Activated T-helper 2 cell treated with anti-CD3 and anti-CD28 coated beads, Interferon-gamma antibody, Interleukin-2, Interleukin-4, amounts not matched to agents 10 μg/mL and 5 μg/mL and 100 μg/mL, durations not matched to agents 14 hours and 24 hours and 36 hours (primary cell): ENCODE measurements at regions not wholly inside any gene's neighbourhood (a gene's known extent, or its start where the extent isn't known, plus 50 kb on each side); places are given as distances from the start of the nearest gene placed in this dataset.

ENCODE experiments used
- DNase-seq: peaks from one replicate; pipeline ENCODE4 v3.0.0; 2021; ENCODE audit warnings: low spot score
- H3K27ac Mint-ChIP-seq: one replicate; pipeline ENCODE4 v1.8.0; 2021; ENCODE audit warnings: mixed read lengths
- H3K27me3 Mint-ChIP-seq: one replicate; pipeline ENCODE4 v1.8.0; 2021; ENCODE audit warnings: low read depth, mixed read lengths
- H3K36me3 Mint-ChIP-seq: one replicate; pipeline ENCODE4 v1.8.0; 2021; ENCODE audit warnings: low read depth, mixed read lengths
- H3K4me1 Mint-ChIP-seq: one replicate; pipeline ENCODE4 v1.8.0; 2021; ENCODE audit warnings: low read depth, mixed read lengths
- H3K4me3 Mint-ChIP-seq: one replicate; pipeline ENCODE4 v1.8.0; 2021; ENCODE audit warnings: low read depth, mild to moderate bottlenecking, moderate library complexity, mixed read lengths
- H3K9me3 Mint-ChIP-seq: one replicate; pipeline ENCODE4 v1.8.0; 2021; ENCODE audit warnings: mixed read lengths
- intact Hi-C: fragments of 100-400 bp; cut with micrococcal nuclease; formaldehyde crosslinking; loops from one replicate; pipeline ENCODE4 v1.15.1; 2023

DNA sequence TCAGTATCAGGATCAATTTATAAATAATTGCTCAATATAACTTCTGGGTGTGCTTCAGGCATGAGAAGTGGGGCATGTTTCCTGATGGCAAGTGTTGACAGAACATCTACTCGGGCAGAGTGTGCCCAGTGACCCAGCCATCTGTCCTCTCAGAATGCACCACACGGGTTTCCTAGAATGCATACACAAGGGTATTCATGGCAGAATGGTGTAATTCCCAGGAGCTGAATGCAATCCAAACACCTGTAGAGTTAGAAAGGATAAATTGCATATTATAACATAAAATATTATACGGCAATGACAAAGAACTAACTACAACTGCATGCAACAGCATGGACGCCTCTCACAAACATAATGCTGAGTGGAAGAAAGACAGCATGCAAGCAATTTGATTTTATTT is 391.9 kb downstream of the SIPA1L2 start:
- no peak overlapping the region for H3K27ac Mint-ChIP-seq
- H3K9me3 Mint-ChIP-seq: no peaks in the 10 kb centered on the region
- H3K27me3 Mint-ChIP-seq: peaks cover 5% of the 10 kb centered on the region
- no peak for DNase-seq
- intact Hi-C loops: no loop called here
- no peaks in the 10 kb centered on the region for H3K36me3 Mint-ChIP-seq
- H3K4me1 Mint-ChIP-seq: no peaks in the 10 kb centered on the region
- no peak overlapping the region for H3K4me3 Mint-ChIP-seq

DNA sequence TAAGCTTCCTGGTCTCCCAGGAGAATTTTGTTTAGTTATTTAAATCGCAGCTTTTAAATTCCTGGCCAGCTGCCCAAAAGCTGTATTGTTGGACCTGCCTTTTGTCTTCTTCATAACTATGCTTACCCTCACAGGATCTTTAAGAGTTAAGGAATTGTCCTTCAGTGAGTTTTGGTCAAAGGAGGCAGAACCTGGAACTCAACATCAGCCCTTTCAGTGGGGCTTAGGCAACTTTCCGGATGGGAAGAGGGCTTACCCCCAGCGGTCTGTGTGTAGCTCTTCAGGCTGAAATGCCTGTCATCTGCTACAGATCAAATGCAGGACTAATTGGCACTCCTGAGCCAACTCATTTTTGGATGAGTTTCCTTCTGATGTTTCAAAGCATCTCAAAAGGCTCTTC is 402.6 kb downstream of the SIPA1L2 start:
- Mint-ChIP-seq H3K4me1 (peaks cover 5% of the 10 kb centered on the region), H3K9me3 (no peaks in the 10 kb centered on the region), H3K36me3 (no peaks in the 10 kb centered on the region), H3K27me3 (no peaks in the 10 kb centered on the region), H3K4me3 (no peak overlapping the region), H3K27ac (no peak overlapping the region)
- intact Hi-C loops: no loop called here
- no peak for DNase-seq

DNA sequence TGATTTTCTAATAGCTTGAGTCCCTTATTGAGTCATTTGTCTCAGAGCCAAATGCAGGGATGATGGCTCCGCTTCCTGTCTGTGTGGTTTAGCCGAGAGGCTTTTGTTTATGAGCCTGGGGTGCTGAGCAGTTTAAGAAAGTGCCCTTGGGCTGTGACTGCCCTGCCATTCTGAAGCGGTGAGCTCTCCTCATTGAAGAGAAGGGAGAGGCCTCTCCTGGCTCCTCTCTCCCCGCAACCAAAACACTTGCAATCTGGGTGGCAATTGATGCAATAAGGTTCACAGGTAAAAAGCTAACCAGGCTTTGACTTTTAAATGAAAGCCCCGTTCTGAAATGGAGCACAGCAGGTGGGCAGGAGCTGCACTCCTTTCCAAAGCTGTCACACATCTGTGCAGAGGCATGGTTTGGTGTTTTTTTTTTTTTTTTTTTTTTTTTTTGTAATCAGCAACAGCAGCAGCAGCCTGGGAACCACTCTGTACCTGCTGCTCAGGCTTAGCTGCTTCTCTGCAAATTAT is 403.7 kb downstream of the SIPA1L2 start:
- H3K9me3 Mint-ChIP-seq: no peaks in the 10 kb centered on the region
- peaks cover 5% of the 10 kb centered on the region for H3K4me1 Mint-ChIP-seq
- DNase-seq: peak; percentile 19
- H3K36me3 Mint-ChIP-seq: no peaks in the 10 kb centered on the region
- no peaks in the 10 kb centered on the region for H3K27me3 Mint-ChIP-seq
- H3K27ac Mint-ChIP-seq: no peak overlapping the region
- no peak overlapping the region for H3K4me3 Mint-ChIP-seq
- intact Hi-C loops: no loop called here

DNA sequence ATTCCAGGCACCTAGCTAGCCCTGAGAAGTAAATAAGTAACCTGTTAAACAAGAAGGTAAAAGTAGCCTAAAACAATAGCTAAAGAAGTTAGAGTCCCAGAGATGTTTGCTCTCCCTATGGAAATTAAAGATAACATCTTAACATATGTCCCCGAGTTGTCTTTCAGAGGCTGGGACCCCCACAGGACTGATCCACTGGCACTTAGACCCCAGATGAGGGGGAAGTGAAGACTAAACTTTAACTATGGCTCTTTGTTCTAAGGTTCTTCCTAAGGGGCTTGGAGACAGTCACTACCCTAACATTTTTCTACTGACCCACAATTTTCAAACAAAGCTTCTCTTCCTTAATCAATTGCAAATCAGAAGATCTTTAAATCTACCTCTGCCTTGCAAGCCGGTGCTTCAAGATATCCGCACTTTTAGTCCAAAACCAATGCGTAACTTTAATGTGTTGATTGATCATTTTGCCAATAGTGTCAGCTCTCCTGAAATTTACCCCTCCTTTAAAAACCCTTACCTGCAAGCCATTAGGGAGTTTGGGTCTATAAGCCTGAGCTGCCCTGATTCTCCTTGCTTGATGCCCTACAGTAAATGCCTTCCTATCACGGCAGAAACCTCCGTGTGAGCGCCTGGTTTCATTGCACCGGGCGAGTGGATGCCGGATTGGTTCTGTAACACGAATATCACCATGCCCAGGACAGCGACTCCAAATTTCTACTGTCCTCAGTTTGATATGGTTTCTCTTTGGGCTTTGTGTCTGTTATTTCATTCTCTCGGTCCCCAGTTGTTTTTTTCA is 404.4 kb downstream of the SIPA1L2 start:
- Mint-ChIP-seq H3K27me3 (no peaks in the 10 kb centered on the region), H3K4me1 (peaks cover 5% of the 10 kb centered on the region)
- no peak for DNase-seq

DNA sequence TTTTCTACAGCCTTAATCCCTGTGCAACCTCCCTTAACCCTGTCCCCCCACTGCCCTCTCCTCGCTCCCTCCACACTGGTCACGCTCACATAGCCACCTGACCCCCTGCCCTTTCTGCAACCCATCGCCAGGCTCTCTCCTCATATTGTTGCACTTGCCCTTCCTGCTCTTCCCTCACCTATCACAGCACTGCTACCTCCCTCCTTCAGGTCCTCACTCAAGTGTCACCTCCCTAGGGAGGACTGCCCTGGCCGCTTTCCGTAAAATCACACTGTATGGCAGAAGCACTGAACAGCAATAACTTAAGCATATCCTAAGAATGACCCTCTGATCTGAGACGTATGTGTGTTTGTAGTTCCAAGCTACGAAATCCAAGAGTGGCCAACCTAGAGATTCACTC is 406.0 kb downstream of the SIPA1L2 start:
- intact Hi-C loops: no loop called here
- Mint-ChIP-seq H3K27me3 (no peaks in the 10 kb centered on the region), H3K36me3 (no peaks in the 10 kb centered on the region), H3K4me1 (peaks cover 5% of the 10 kb centered on the region), H3K9me3 (no peaks in the 10 kb centered on the region), H3K27ac (no peak overlapping the region), H3K4me3 (no peak overlapping the region)
- DNase-seq: no peak

More for the DNA sequence above, 404.4 kb downstream of the SIPA1L2 start:
- Mint-ChIP-seq H3K9me3 (no peaks in the 10 kb centered on the region), H3K27ac (no peak overlapping the region), H3K36me3 (no peaks in the 10 kb centered on the region), H3K4me3 (no peak overlapping the region)
- intact Hi-C loops: no loop called here

DNA sequence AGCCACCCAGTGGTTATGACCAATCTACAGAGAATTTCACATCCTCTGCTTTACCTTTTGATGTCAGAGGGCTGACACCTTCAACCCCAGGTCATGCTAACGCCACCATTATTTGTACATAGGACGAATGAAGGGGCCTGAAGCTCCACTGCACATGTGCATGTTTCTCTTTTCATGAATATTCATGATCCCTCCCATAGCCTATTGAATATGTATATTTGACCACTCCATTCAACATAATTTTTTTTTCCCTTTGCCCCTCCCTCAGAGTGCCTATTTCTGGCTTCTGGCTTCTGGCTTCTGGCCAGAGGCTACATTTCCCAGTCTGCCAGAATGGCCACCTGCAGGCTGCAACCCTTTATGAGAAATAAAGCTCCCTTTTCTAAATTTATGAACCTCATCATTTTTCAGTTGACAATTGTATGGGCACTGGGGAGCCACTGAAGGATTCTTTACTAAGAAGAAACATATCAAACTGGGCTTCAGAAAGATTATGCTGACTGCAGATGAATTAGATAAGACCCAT is 406.7 kb downstream of the SIPA1L2 start:
- no peaks in the 10 kb centered on the region for H3K36me3 Mint-ChIP-seq
- H3K9me3 Mint-ChIP-seq: no peaks in the 10 kb centered on the region
- H3K4me3 Mint-ChIP-seq: no peak overlapping the region
- no peak overlapping the region for H3K27ac Mint-ChIP-seq
- DNase-seq: no peak
- intact Hi-C loops: no loop called here
- peaks cover 5% of the 10 kb centered on the region for H3K4me1 Mint-ChIP-seq
- no peaks in the 10 kb centered on the region for H3K27me3 Mint-ChIP-seq

DNA sequence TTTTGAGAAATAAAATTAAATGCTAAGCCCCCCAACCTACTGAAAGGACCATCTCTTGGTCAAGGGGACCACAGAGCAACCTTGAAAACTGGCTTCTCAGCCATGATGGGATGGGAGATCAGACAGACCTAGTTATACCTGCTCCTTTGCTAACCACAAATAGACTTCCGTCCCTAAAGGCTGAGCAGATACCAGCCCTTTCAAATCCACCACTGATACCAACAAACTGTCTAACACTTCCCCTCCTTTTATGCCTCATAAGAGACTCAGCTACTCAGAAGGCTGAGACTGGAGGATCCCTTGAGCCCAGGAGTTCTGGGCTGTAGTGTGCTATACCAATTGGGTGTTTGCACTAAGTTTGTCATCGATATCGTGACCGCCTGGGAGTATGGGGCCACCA is 407.3 kb downstream of the SIPA1L2 start:
- Mint-ChIP-seq H3K27ac (no peak overlapping the region), H3K27me3 (no peaks in the 10 kb centered on the region), H3K4me1 (peaks cover 5% of the 10 kb centered on the region), H3K36me3 (no peaks in the 10 kb centered on the region), H3K9me3 (no peaks in the 10 kb centered on the region), H3K4me3 (no peak overlapping the region)
- DNase-seq: no peak
- intact Hi-C loops: no loop called here

DNA sequence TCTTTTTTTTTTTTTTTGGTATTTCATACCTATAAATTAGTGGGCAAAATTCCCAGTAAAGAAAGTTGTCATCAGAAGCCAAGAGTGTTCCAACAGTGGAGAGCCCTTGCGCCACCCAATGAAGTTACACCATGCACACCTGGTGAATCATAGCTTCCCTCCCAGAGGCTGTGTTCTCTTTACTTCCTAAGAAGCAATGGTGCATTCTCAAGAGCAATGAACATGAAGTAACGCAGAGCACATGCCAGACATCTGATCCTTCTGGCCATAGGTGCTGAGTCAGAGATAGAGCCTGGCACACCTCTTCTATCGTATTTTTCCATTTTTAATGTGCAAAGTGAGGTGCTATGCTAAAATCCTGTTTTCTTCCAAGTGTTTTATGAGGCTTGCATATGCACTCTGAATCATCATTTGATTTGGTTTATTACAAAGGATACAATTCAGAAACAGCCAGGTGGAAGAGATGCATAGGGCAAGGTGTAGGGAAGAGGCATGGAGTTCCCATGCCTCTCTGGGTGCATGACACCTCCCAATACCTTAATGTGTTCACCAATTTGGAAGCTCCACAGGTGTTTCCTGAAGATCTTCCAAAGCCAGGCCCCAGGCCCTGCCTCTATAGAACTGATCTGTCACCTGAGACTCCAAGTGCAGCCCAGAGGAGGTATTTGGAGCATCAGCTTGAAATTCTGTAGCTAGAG is 408.0 kb downstream of the SIPA1L2 start:
- no peak for DNase-seq
- H3K27ac Mint-ChIP-seq: no peak overlapping the region
- H3K4me1 Mint-ChIP-seq: peaks cover 5% of the 10 kb centered on the region
- no peak overlapping the region for H3K4me3 Mint-ChIP-seq
- intact Hi-C loops: no loop called here
- no peaks in the 10 kb centered on the region for H3K27me3 Mint-ChIP-seq
- H3K36me3 Mint-ChIP-seq: no peaks in the 10 kb centered on the region
- H3K9me3 Mint-ChIP-seq: no peaks in the 10 kb centered on the region

DNA sequence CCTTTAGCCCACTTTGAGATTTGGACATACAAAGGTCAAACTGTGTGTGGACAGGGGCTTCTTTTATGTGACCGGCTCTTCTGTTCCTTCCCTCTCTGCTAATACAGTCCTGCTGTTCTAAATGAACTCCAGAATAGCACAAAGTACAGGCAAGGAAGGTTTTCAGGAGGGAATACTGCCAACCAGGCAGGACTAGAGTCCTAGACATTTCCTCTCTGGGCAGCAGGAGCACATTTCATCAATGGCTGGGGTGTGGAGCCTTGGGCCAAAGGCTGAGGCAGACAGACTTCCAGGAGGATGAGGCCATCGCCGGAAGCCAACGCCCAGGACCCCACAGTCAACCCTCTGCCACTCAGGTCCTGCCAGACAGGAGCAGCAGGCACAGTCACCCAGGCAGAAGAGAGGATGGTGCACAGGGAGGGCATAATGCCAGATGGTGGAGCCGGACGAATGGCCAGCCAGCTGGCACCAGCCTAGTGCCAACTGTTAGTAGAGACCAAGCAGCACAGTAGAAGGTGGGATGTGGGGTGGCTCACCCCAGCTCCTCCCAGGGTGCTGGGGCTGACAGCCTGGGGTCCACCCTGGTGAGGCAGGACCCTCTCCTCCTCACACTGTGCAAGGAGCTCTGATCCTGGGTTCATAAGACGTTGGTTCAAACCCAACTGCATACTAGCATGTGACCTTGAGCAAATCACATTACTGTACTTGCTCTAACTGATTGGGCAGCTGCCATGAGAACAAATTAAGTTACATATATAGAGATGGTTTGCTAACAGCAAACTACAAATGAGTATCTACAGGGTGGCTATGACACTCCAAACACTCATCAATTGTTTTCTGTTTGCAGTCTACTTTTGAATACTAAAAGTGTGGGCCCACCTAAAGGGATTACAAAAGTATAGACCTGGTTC is 410.7 kb downstream of the SIPA1L2 start:
- DNase-seq: no peak
- no peaks in the 10 kb centered on the region for H3K4me1 Mint-ChIP-seq
- H3K4me3 Mint-ChIP-seq: no peak overlapping the region
- no peaks in the 10 kb centered on the region for H3K27me3 Mint-ChIP-seq
- intact Hi-C loops: no loop called here
- no peaks in the 10 kb centered on the region for H3K36me3 Mint-ChIP-seq
- H3K27ac Mint-ChIP-seq: no peak overlapping the region
- H3K9me3 Mint-ChIP-seq: no peaks in the 10 kb centered on the region

DNA sequence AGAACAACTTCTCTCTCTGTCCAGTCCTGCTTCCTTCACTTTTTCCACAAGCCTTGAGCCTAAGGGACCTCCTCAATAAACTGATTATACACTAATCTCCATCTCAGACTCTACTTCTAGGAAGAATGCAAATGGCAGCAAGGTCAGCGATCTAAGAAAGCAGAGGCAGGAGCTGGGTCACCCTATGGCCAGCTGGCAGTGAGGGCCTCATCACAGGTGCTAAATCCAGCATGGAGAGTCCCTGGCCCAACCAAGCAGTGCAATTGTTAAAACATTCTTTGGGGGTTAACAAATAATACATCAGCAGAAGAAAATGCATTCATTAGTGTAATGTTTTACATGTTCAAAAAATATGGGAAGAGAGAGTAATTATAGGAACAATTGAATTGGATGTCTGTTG is 416.0 kb downstream of the SIPA1L2 start:
- Mint-ChIP-seq H3K4me3 (no peak overlapping the region), H3K27ac (no peak overlapping the region), H3K4me1 (no peaks in the 10 kb centered on the region), H3K36me3 (no peaks in the 10 kb centered on the region), H3K9me3 (no peaks in the 10 kb centered on the region), H3K27me3 (no peaks in the 10 kb centered on the region)
- intact Hi-C loops: no loop called here
- DNase-seq: no peak

DNA sequence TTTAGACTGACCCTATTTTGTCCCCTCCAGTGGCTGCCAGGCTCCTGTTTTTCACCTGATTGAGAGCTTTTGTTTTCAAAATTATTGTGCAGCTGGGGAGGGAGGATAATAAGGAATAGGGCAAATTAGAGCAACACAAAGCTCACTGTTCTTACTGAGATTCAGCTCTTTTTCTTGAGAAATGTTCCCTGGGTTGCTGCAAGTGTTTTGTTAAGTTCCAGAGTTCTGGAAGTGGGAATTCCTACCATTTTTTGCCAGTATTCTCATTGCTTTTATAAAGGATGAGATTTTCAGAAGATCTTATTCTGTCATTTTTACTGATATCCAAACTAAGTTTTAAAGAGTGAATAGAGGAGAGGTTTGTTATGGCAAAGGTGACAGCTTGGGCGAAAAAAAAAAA is 417.7 kb downstream of the SIPA1L2 start:
- DNase-seq: no peak
- H3K9me3 Mint-ChIP-seq: no peaks in the 10 kb centered on the region
- intact Hi-C loops: no loop called here
- no peaks in the 10 kb centered on the region for H3K36me3 Mint-ChIP-seq
- no peak overlapping the region for H3K4me3 Mint-ChIP-seq
- no peak overlapping the region for H3K27ac Mint-ChIP-seq
- H3K27me3 Mint-ChIP-seq: no peaks in the 10 kb centered on the region
- H3K4me1 Mint-ChIP-seq: no peaks in the 10 kb centered on the region

DNA sequence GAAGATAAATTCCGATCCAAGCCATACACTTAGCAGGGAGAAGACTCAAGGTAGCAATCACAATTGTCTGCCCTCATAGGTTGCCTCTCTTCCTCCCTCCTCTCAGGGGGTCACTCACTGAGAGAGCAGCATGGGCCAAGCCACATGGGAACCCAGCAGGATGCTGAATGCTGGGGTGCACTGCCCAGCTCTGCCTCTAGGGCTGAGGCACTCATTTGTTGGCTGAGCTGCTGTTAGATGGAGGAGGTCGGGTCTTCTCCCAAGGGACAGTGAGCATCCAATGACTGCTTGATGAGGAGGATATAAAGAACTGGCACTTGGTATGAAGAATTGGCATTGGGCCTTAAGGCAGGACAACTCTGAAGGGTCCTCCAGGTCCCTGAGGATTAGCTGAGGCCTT is 418.8 kb downstream of the SIPA1L2 start:
- Mint-ChIP-seq H3K27ac (no peak overlapping the region), H3K4me1 (no peaks in the 10 kb centered on the region), H3K4me3 (no peak overlapping the region), H3K27me3 (no peaks in the 10 kb centered on the region), H3K36me3 (no peaks in the 10 kb centered on the region), H3K9me3 (no peaks in the 10 kb centered on the region)
- intact Hi-C loops: no loop called here
- no peak for DNase-seq
